ENCODE measurements at regions not wholly inside any gene's neighbourhood (a gene's known extent, or its start where the extent isn't known, plus 50 kb on each side); places are given as distances from the start of the nearest gene placed in this dataset.

DNA sequence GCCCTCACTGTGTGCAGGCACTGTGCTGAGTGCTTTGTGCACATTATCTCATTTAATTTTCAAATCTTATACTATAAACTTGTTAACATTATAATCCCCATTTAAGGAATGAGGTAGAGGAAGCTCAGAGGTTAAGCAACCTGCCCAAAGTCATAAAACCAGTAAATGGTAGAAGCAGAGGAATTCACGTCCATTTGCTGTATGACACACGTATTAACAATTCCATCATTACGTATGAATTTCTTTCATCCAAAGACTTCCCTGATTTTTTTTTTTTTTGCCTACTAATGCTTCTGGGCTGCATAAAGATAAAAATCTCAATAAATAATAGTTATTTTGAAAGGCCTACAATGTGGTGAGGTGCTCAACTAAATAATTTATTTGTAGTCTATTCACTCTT lies 64.5 kb upstream of the H2AZ1 start:
- TF ChIP-seq, protein P1, sequence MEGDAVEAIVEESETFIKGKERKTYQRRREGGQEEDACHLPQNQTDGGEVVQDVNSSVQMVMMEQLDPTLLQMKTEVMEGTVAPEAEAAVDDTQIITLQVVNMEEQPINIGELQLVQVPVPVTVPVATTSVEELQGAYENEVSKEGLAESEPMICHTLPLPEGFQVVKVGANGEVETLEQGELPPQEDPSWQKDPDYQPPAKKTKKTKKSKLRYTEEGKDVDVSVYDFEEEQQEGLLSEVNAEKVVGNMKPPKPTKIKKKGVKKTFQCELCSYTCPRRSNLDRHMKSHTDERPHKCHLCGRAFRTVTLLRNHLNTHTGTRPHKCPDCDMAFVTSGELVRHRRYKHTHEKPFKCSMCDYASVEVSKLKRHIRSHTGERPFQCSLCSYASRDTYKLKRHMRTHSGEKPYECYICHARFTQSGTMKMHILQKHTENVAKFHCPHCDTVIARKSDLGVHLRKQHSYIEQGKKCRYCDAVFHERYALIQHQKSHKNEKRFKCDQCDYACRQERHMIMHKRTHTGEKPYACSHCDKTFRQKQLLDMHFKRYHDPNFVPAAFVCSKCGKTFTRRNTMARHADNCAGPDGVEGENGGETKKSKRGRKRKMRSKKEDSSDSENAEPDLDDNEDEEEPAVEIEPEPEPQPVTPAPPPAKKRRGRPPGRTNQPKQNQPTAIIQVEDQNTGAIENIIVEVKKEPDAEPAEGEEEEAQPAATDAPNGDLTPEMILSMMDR (IDR thresholded peaks at IDR 0.05; ENCODE audit: low read length): no peak
- no peak for TF ChIP-seq EZH2 (optimal IDR thresholded peaks at IDR 0.05; ENCODE audit: low read depth, low read length)
